IPS DF 6.9 (cell line): ENCODE measurements at regions not wholly inside any gene's neighbourhood (a gene's known extent, or its start where the extent isn't known, plus 50 kb on each side); places are given as distances from the start of the nearest gene placed in this dataset.

Experiments used
- DNase-seq: peaks from one replicate; pipeline ENCODE4 v3.0.0-alpha.2; 2013; ENCODE audit warnings: low read depth, low spot score
- H3K27ac ChIP-seq: one replicate; pipeline ENCODE4 v1.5.1; 2013; ENCODE audit warnings: low read length, control low read depth
- H3K27me3 ChIP-seq: 2 replicates; pipeline ENCODE4 v1.6.1; 2013; ENCODE audit warnings: mild to moderate bottlenecking, low read length; ENCODE audit not compliant: control insufficient read depth, insufficient read depth
- H3K36me3 ChIP-seq: 2 replicates; pipeline ENCODE4 v1.6.1; 2013; ENCODE audit warnings: low read length; ENCODE audit not compliant: control insufficient read depth, insufficient read depth
- H3K4me1 ChIP-seq: 2 replicates; pipeline ENCODE4 v1.6.1; 2013; ENCODE audit warnings: low read length; ENCODE audit not compliant: control insufficient read depth, insufficient read depth
- H3K4me3 ChIP-seq: 2 replicates; pipeline ENCODE4 v1.5.1; 2013; ENCODE audit warnings: mild to moderate bottlenecking, low read length
- H3K9me3 ChIP-seq: 2 replicates; pipeline ENCODE4 v1.6.1; 2013; ENCODE audit warnings: low read length, inconsistent platforms; ENCODE audit not compliant: control insufficient read depth, insufficient read depth
- WGBS: extraction: QIAGEN DNeasy Blood & Tissue Kit; methylation state at CpG from one replicate; pipeline ENCODE4 v1.1.7; 2013; ENCODE audit warnings: mixed read lengths, missing lambda C conversion rate; ENCODE audit not compliant: insufficient read length, insufficient coverage; 5-methylcytosine and 5-hydroxymethylcytosine counted together

- Histone ChIP-seq H3K4me3 (no peak overlapping the region), H3K4me1 (no peaks in the 10 kb centered on the region), H3K9me3 (no peaks in the 10 kb centered on the region), H3K27ac (no peak overlapping the region), H3K36me3 (no peaks in the 10 kb centered on the region), H3K27me3 (no peaks in the 10 kb centered on the region)
- no peak for DNase-seq
These were observed 230.5 kb downstream of the PIK3C3 start for GRCh38 chr18:42185486-42185885.

GRCh38 chr18:42187611-42188380 lies 232.8 kb downstream of the PIK3C3 start:
- H3K27me3 ChIP-seq, result no peaks in the 10 kb centered on the region
- no CpG with 5 or more reads among the region's 4 CpGs for WGBS
- no peak overlapping the region for H3K27ac ChIP-seq

DNA sequence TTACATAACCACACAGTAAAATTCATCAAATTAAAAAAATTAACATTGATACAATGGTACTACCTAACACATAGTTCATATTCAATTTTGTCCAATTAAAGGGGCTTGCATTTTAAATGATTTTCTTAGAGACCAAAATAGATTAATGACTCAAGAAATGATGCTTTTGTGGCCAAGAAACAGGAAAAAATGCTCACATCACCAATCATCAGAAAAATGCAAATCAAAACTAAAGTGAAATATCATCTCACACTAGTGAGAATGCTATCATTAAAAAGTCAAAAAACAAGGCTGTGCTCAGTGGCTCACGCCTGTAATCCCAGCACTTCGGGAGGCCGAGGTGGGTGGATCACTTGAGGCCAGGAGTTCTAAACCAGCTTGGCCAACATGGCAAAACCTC lies 235.6 kb downstream of the PIK3C3 start:
- Histone ChIP-seq H3K27ac (no peak overlapping the region), H3K4me1 (no peaks in the 10 kb centered on the region), H3K27me3 (no peaks in the 10 kb centered on the region), H3K9me3 (no peaks in the 10 kb centered on the region), H3K36me3 (no peaks in the 10 kb centered on the region), H3K4me3 (no peak overlapping the region)
- DNase-seq, result no peak
- WGBS, result no CpG with 5 or more reads among the region's 3 CpGs

More at GRCh38 chr18:42187611-42188380, 232.8 kb downstream of the PIK3C3 start:
- Histone ChIP-seq H3K9me3 (no peaks in the 10 kb centered on the region), H3K36me3 (no peaks in the 10 kb centered on the region), H3K4me3 (no peak overlapping the region), H3K4me1 (no peaks in the 10 kb centered on the region)
- DNase-seq, result no peak

DNA sequence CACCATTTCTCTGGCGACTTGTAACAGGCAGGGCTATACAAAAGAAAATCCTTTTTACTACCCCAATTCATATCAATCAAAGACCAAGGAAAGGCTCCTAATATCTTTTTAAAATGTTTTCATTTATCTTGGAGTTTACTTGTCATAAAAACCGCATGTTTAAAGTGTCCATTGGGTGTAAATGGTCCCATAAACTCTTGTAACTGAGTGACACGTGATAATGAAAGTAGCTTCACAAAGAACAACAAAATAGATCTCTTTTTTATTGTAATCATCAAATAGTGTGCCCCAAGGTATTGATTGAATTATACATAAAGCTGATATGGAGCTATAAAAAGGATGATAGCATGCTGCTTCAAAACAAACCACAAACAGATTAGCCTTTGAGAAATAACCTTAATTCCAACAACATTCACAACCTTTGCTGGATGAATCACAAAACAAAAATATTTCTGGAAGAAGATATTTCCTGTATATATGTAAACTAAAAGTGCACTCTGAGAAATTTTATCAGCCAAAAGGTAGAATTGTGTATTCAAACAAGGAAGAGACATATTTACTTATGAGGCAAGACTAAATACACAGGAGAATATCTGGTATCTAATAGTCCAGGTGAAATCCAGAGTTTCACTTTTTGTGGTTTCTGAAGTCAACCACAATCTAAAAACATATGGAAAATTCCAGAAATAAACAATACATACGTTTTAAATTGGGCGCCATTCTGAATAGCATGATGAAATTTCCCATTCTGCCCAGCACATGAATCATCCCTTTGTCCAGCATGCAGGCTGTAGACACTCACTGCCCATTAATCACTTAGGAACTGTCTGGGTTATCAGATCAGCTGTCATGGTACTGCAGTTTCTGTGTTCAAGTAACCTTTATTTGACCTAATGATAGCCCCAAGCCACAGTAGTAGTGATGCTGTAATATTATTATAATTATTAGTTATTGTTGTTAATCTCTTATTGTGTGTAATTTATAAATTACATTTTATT lies 237.5 kb downstream of the PIK3C3 start:
- WGBS, result no CpG with 5 or more reads among the region's 5 CpGs
- Histone ChIP-seq H3K4me1 (no peaks in the 10 kb centered on the region), H3K9me3 (no peaks in the 10 kb centered on the region), H3K36me3 (no peaks in the 10 kb centered on the region), H3K27me3 (no peaks in the 10 kb centered on the region), H3K4me3 (no peak overlapping the region), H3K27ac (no peak overlapping the region)
- DNase-seq, result no peak

GRCh38 chr18:42196651-42197050 lies 241.6 kb downstream of the PIK3C3 start:
- H3K36me3 ChIP-seq, result no peaks in the 10 kb centered on the region
- no peaks in the 10 kb centered on the region for H3K9me3 ChIP-seq
- no peak for DNase-seq
- H3K27me3 ChIP-seq, result no peaks in the 10 kb centered on the region
- no peak overlapping the region for H3K4me3 ChIP-seq
- no peak overlapping the region for H3K27ac ChIP-seq
- H3K4me1 ChIP-seq, result no peaks in the 10 kb centered on the region

- H3K36me3 ChIP-seq, result no peaks in the 10 kb centered on the region
- DNase-seq, result no peak
- no peaks in the 10 kb centered on the region for H3K9me3 ChIP-seq
- no peak overlapping the region for H3K4me3 ChIP-seq
- H3K4me1 ChIP-seq, result no peaks in the 10 kb centered on the region
- no peak overlapping the region for H3K27ac ChIP-seq
- H3K27me3 ChIP-seq, result no peaks in the 10 kb centered on the region
These were observed 246.1 kb downstream of the PIK3C3 start for GRCh38 chr18:42201137-42201536.

DNA sequence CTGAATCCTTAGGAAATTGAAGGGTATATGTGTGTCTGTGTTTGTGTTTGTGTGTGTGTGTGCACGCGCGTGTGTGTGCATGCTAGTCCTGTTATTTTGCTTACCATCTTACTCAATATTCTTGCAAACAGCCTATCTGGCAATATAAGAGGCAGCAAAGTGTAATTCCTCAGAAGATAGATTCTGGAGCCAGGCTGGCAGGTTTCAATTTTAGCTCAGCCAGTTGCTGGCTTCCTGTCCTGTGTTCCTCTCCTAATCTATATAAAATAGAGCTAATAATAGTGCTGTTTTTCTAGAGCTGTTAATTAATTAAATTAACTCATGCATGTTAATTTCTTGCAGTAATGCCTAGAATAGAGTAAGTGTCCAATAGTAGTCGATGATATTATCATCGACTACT lies 256.2 kb downstream of the PIK3C3 start:
- Histone ChIP-seq H3K27me3 (no peaks in the 10 kb centered on the region), H3K36me3 (no peaks in the 10 kb centered on the region), H3K4me3 (no peak overlapping the region), H3K9me3 (no peaks in the 10 kb centered on the region), H3K27ac (no peak overlapping the region), H3K4me1 (no peaks in the 10 kb centered on the region)
- DNase-seq, result no peak
- no CpG with 5 or more reads among the region's 5 CpGs for WGBS

GRCh38 chr18:42222557-42222956 lies 267.5 kb downstream of the PIK3C3 start:
- DNase-seq, result no peak
- no peak overlapping the region for H3K4me3 ChIP-seq
- H3K27me3 ChIP-seq, result no peaks in the 10 kb centered on the region
- H3K4me1 ChIP-seq, result no peaks in the 10 kb centered on the region
- WGBS, result no CpG with 5 or more reads among the region's 1 CpG
- H3K9me3 ChIP-seq, result no peaks in the 10 kb centered on the region
- no peak overlapping the region for H3K27ac ChIP-seq
- no peaks in the 10 kb centered on the region for H3K36me3 ChIP-seq

- Histone ChIP-seq H3K9me3 (no peaks in the 10 kb centered on the region), H3K4me3 (no peak overlapping the region), H3K36me3 (no peaks in the 10 kb centered on the region), H3K27me3 (no peaks in the 10 kb centered on the region), H3K4me1 (no peaks in the 10 kb centered on the region), H3K27ac (no peak overlapping the region)
- no peak for DNase-seq
- no CpG with 5 or more reads among the region's 1 CpG for WGBS
These were observed 273.5 kb downstream of the PIK3C3 start for GRCh38 chr18:42228581-42228980.

DNA sequence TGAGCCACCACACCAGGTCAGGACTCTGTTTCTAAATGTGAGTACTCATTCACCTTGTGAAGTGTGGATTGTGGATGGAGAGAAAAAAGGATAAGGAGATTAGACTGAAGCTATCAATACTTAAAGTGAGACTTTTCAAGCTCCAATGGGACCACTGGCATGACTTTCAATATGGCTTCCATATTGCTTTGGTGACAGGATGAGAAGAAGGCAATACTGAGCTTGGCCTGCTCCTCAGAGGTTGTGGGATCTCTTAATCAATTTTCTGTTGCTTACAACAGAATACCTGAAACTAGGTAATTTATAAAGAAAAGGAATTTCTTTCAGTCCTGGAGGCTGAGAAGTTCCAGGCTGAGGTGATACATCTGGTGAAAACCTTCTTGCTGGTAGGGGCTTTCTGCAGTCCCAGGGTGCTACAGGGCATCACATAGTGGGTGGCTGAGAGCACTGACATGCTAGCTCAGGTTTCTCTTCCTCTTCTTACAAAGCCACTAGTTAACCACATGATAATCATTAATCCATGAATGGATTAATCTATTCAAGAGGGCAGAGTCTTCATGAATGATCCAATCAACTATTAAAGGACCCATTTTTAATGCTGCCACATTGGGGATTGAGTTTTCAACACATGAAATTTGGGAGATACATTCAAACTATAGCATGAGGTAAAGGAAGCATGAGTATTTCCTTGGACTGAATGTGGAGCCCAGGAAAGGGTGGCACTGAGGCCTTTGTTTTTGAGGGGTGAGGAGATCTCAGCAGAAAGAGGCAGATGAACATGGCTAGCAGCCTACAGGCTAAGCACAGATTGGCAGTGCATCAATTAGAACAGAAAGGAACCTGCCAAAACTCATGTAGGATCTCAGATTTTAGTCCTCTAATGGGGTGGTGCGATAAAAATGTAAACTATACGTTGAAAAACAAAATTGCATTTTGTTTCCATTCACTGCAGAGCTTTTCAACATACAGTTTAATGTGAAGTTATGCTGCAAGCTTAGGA lies 274.5 kb downstream of the PIK3C3 start:
- Histone ChIP-seq H3K4me1 (no peaks in the 10 kb centered on the region), H3K36me3 (no peaks in the 10 kb centered on the region), H3K27me3 (no peaks in the 10 kb centered on the region), H3K27ac (no peak overlapping the region), H3K9me3 (no peaks in the 10 kb centered on the region), H3K4me3 (no peak overlapping the region)
- no peak for DNase-seq
- no CpG with 5 or more reads among the region's 2 CpGs for WGBS
